ENCODE measurements at regions not wholly inside any gene's neighbourhood (a gene's known extent, or its start where the extent isn't known, plus 50 kb on each side); places are given as distances from the start of the nearest gene placed in this dataset.

DNA sequence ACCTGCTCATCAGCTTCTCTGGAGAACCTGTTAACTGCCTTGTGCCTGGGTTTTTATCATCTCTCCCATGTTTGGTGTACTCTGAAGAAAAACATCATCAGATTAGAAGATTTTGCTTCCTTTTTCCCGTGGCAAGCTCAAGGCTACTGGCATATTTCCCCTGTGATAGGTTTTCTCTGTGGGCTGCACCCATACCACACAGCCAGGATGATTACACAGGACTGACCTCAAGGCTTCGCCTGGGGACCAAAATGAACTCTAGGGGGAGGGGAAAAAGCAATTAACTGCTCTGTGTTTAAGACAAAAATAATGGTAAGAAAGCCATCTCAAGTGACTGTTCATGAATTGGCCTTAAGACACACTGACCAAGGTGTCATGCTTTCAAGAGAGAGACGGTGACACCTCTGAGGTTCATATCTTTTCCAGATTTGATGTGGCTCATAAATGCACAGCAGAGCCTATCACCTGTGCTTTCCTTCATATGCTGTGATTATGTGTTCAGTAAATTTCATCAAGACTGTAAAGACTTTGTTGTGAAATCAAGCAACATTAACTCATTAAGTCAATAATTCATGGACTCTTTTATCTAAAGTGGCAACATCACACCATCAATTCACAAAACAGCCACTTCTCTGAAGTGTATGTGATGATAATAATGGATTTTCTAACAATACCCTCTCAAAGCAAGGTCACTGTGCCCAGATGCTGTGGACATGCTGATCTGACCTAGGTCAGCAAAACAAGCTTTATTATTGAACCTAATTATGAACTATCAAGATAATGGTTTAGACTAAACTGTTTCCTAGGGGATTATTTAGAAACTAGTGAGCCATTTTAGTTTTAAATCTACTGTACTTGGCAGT lies 427.9 kb downstream of the WDR72 start:
- DNase-seq (ENCODE audit: extremely low read depth in 1 of 4, low spot score in 3 of 4) (no peak), FAIRE-seq (no peak), ATAC-seq (no peak)
- Histone ChIP-seq H3K9me1 (ENCODE audit: control insufficient read depth, insufficient read depth, low read length) (no peaks in the 10 kb centered on the region), H3K4me3 (no peak overlapping the region), H3K27ac (ENCODE audit: extremely low read depth, low read depth, low read length) (no peak overlapping the region), H3K4me1 (replicated peaks in 1 of 2; ENCODE audit: control insufficient read depth in 2 of 2, insufficient read depth in 2 of 2, low read length in 2 of 2) (no peaks in the 10 kb centered on the region), H3K27me3 (ENCODE audit: control insufficient read depth in 2 of 2, insufficient read depth in 2 of 2, low read length in 2 of 2) (no peaks in the 10 kb centered on the region), H3K9ac (ENCODE audit: insufficient read depth in 1 of 2, low read depth in 2 of 2, low read length in 2 of 2) (no peak overlapping the region), H3K9me3 (replicated peaks; ENCODE audit: control insufficient read depth, insufficient read depth, low read depth, low read length) (no peaks in the 10 kb centered on the region), H3K4me2 (ENCODE audit: insufficient read depth, low read length) (no peak overlapping the region), H3K36me3 (ENCODE audit: control insufficient read depth, insufficient read depth, low read length) (no peaks in the 10 kb centered on the region), H4K20me1 (replicated peaks; ENCODE audit: control insufficient read depth, insufficient read depth, low read length) (no peaks in the 10 kb centered on the region), H2AFZ (ENCODE audit: low read depth, low read length) (no peak overlapping the region), H3K79me2 (ENCODE audit: control insufficient read depth, insufficient read depth, low read length) (no peaks in the 10 kb centered on the region)
- TF ChIP-seq ZNF512 (tag; IDR thresholded peaks at IDR 0.05) = no peak
- TF ChIP-seq, protein P1, sequence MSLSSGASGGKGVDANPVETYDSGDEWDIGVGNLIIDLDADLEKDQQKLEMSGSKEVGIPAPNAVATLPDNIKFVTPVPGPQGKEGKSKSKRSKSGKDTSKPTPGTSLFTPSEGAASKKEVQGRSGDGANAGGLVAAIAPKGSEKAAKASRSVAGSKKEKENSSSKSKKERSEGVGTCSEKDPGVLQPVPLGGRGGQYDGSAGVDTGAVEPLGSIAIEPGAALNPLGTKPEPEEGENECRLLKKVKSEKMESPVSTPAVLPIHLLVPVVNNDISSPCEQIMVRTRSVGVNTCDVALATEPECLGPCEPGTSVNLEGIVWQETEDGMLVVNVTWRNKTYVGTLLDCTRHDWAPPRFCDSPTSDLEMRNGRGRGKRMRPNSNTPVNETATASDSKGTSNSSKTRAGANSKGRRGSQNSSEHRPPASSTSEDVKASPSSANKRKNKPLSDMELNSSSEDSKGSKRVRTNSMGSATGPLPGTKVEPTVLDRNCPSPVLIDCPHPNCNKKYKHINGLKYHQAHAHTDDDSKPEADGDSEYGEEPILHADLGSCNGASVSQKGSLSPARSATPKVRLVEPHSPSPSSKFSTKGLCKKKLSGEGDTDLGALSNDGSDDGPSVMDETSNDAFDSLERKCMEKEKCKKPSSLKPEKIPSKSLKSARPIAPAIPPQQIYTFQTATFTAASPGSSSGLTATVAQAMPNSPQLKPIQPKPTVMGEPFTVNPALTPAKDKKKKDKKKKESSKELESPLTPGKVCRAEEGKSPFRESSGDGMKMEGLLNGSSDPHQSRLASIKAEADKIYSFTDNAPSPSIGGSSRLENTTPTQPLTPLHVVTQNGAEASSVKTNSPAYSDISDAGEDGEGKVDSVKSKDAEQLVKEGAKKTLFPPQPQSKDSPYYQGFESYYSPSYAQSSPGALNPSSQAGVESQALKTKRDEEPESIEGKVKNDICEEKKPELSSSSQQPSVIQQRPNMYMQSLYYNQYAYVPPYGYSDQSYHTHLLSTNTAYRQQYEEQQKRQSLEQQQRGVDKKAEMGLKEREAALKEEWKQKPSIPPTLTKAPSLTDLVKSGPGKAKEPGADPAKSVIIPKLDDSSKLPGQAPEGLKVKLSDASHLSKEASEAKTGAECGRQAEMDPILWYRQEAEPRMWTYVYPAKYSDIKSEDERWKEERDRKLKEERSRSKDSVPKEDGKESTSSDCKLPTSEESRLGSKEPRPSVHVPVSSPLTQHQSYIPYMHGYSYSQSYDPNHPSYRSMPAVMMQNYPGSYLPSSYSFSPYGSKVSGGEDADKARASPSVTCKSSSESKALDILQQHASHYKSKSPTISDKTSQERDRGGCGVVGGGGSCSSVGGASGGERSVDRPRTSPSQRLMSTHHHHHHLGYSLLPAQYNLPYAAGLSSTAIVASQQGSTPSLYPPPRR (CRISPR knock-in tag; IDR thresholded peaks at IDR 0.05; ENCODE audit: borderline replicate concordance) = no peak
- TF ChIP-seq STAT5B (CRISPR knock-in tag; IDR thresholded peaks at IDR 0.05) = no peak
- no peak for TF ChIP-seq YBX1 (IDR thresholded peaks at IDR 0.05)
- TF ChIP-seq HDAC8 (tag; IDR thresholded peaks at IDR 0.05) = no peak
- no peak for TF ChIP-seq HNRNPH1 (optimal IDR thresholded peaks at IDR 0.05; ENCODE audit: low read depth, low read length)
- intact Hi-C loops (cut with micrococcal nuclease) (no loop called here), in situ Hi-C loops (cut with MboI) (no loop called here)
- ChIA-PET POLR2A (no interaction called here), CTCF (ENCODE audit: low intra/inter-chr PET ratio) (no interaction called here)
- no TSS peak for BruUV-seq (replicated peaks)
- 0% methylated on average over 3 of the region's 3 CpGs for WGBS (ENCODE audit: insufficient coverage, low coverage, missing lambda C conversion rate)
